ENCODE measurements at regions not wholly inside any gene's neighbourhood (a gene's known extent, or its start where the extent isn't known, plus 50 kb on each side); places are given as distances from the start of the nearest gene placed in this dataset.
"Not testable (repeated sequence)": the region's sequence is repeated elsewhere in the genome, so short reads cannot be mapped to it uniquely, and the experiment has no call there.

GRCh38 chr1:223992456-223993246, 121.3 kb upstream of the FBXO28 start:
- Histone ChIP-seq H3K27ac (ENCODE audit: low read length) (peak overlapping the region; percentile 85), H3K4me1 (ENCODE audit: control insufficient read depth, insufficient read depth, low read length) (peaks cover 13% of the 10 kb centered on the region), H3K4me3 (ENCODE audit: low read length) (peak overlapping the region; percentile 57)
- H3K36me3 Mint-ChIP-seq; H3K36me3 ChIP-seq (ENCODE audit: control insufficient read depth, insufficient read depth, low read length); H3K27me3 Mint-ChIP-seq (ENCODE audit: low read depth in 2 of 2); H3K27me3 ChIP-seq (ENCODE audit: control insufficient read depth, insufficient read depth, low read length); H3K9me3 Mint-ChIP-seq; H3K4me1 Mint-ChIP-seq; H3K9me3 ChIP-seq (ENCODE audit: control insufficient read depth, insufficient read depth, low read length): not testable (repeated sequence)
- Mint-ChIP-seq H3K27ac (peak overlapping the region; percentile 99), H3K4me3 (peak overlapping the region; percentile 93)
- ATAC-seq, result peak; percentile 95 to 98 (median 95)
- intact Hi-C loops (cut with micrococcal nuclease), result loop anchor here (10.0 kb wide), 1 partner anchor 362 kb away; the partner anchor contains the start of gene CNIH4
- peak; percentile 100 for DNase-seq
- WGBS (ENCODE audit: insufficient coverage), result under 1% methylated on average over 51 of the region's 70 CpGs

- not testable (repeated sequence) for DNase-seq, H3K27ac Mint-ChIP-seq
Observed at GRCh38 chr1:223991297-223991857, 122.5 kb upstream of the FBXO28 start.

GRCh38 chr1:223961985-223962384, 116.2 kb upstream of the TP53BP2 start:
- H3K9me3 ChIP-seq (ENCODE audit: control insufficient read depth, insufficient read depth, low read length); intact Hi-C loops (cut with micrococcal nuclease); H3K27ac Mint-ChIP-seq; H3K4me3 Mint-ChIP-seq; H3K27me3 Mint-ChIP-seq (ENCODE audit: low read depth in 2 of 2); H3K27me3 ChIP-seq (ENCODE audit: control insufficient read depth, insufficient read depth, low read length); H3K36me3 Mint-ChIP-seq; H3K4me1 ChIP-seq (ENCODE audit: control insufficient read depth, insufficient read depth, low read length); H3K9me3 Mint-ChIP-seq; H3K27ac ChIP-seq (ENCODE audit: low read length); DNase-seq; ATAC-seq; H3K4me3 ChIP-seq (ENCODE audit: low read length); H3K36me3 ChIP-seq (ENCODE audit: control insufficient read depth, insufficient read depth, low read length); H3K4me1 Mint-ChIP-seq: not testable (repeated sequence)
- WGBS (ENCODE audit: insufficient coverage), result 92% methylated on average over 3 of the region's 4 CpGs

More at GRCh38 chr1:223991297-223991857, 122.5 kb upstream of the FBXO28 start:
- not testable (repeated sequence) for H3K4me1 Mint-ChIP-seq; H3K27ac ChIP-seq (ENCODE audit: low read length); H3K27me3 Mint-ChIP-seq (ENCODE audit: low read depth in 2 of 2); H3K36me3 ChIP-seq (ENCODE audit: control insufficient read depth, insufficient read depth, low read length); H3K36me3 Mint-ChIP-seq; H3K27me3 ChIP-seq (ENCODE audit: control insufficient read depth, insufficient read depth, low read length); H3K4me3 ChIP-seq (ENCODE audit: low read length); ATAC-seq; H3K9me3 Mint-ChIP-seq; H3K9me3 ChIP-seq (ENCODE audit: control insufficient read depth, insufficient read depth, low read length)
- H3K4me3 Mint-ChIP-seq, result peak overlapping the region; percentile 13
- intact Hi-C loops (cut with micrococcal nuclease), result loop anchor here (10.0 kb wide), 1 partner anchor 363 kb away; the partner anchor contains the start of gene CNIH4
- peaks cover 13% of the 10 kb centered on the region for H3K4me1 ChIP-seq (ENCODE audit: control insufficient read depth, insufficient read depth, low read length)
- WGBS (ENCODE audit: insufficient coverage), result 97% methylated on average over 9 of the region's 10 CpGs

GRCh38 chr1:223952801-223953200, 107.1 kb upstream of the TP53BP2 start:
- ATAC-seq; H3K9me3 ChIP-seq (ENCODE audit: control insufficient read depth, insufficient read depth, low read length); H3K27ac ChIP-seq (ENCODE audit: low read length); H3K27ac Mint-ChIP-seq; H3K4me3 ChIP-seq (ENCODE audit: low read length); H3K4me1 Mint-ChIP-seq; H3K9me3 Mint-ChIP-seq; H3K27me3 Mint-ChIP-seq (ENCODE audit: low read depth in 2 of 2); H3K27me3 ChIP-seq (ENCODE audit: control insufficient read depth, insufficient read depth, low read length); H3K4me3 Mint-ChIP-seq; H3K4me1 ChIP-seq (ENCODE audit: control insufficient read depth, insufficient read depth, low read length); H3K36me3 ChIP-seq (ENCODE audit: control insufficient read depth, insufficient read depth, low read length); H3K36me3 Mint-ChIP-seq; intact Hi-C loops (cut with micrococcal nuclease); DNase-seq: not testable (repeated sequence)
- no CpG with 5 or more reads among the region's 2 CpGs for WGBS (ENCODE audit: insufficient coverage)

- H3K4me3 Mint-ChIP-seq; H3K4me1 Mint-ChIP-seq; H3K4me1 ChIP-seq (ENCODE audit: control insufficient read depth, insufficient read depth, low read length): not testable (repeated sequence)
Observed at GRCh38 chr1:223951551-223951950, 105.8 kb upstream of the TP53BP2 start.

GRCh38 chr1:223949944-223950343, 104.2 kb upstream of the TP53BP2 start:
- H3K4me1 Mint-ChIP-seq; H3K36me3 Mint-ChIP-seq; intact Hi-C loops (cut with micrococcal nuclease); H3K27ac Mint-ChIP-seq; H3K36me3 ChIP-seq (ENCODE audit: control insufficient read depth, insufficient read depth, low read length); DNase-seq; ATAC-seq; H3K27ac ChIP-seq (ENCODE audit: low read length); H3K27me3 Mint-ChIP-seq (ENCODE audit: low read depth in 2 of 2); H3K9me3 Mint-ChIP-seq; H3K4me3 ChIP-seq (ENCODE audit: low read length); H3K4me3 Mint-ChIP-seq; H3K27me3 ChIP-seq (ENCODE audit: control insufficient read depth, insufficient read depth, low read length); H3K4me1 ChIP-seq (ENCODE audit: control insufficient read depth, insufficient read depth, low read length); H3K9me3 ChIP-seq (ENCODE audit: control insufficient read depth, insufficient read depth, low read length): not testable (repeated sequence)
- WGBS (ENCODE audit: insufficient coverage), result 90% methylated on average over 7 of the region's 10 CpGs

More at GRCh38 chr1:223951551-223951950, 105.8 kb upstream of the TP53BP2 start:
- H3K27me3 Mint-ChIP-seq (ENCODE audit: low read depth in 2 of 2); H3K4me3 ChIP-seq (ENCODE audit: low read length); DNase-seq; ATAC-seq; H3K36me3 Mint-ChIP-seq; H3K9me3 ChIP-seq (ENCODE audit: control insufficient read depth, insufficient read depth, low read length); H3K27me3 ChIP-seq (ENCODE audit: control insufficient read depth, insufficient read depth, low read length); H3K9me3 Mint-ChIP-seq; H3K27ac Mint-ChIP-seq; H3K27ac ChIP-seq (ENCODE audit: low read length); intact Hi-C loops (cut with micrococcal nuclease); H3K36me3 ChIP-seq (ENCODE audit: control insufficient read depth, insufficient read depth, low read length): not testable (repeated sequence)
- WGBS (ENCODE audit: insufficient coverage), result 90% methylated on average over 13 of the region's 14 CpGs

- H3K9me3 Mint-ChIP-seq; H3K27ac Mint-ChIP-seq; H3K27me3 ChIP-seq (ENCODE audit: control insufficient read depth, insufficient read depth, low read length); intact Hi-C loops (cut with micrococcal nuclease); H3K36me3 ChIP-seq (ENCODE audit: control insufficient read depth, insufficient read depth, low read length); H3K27me3 Mint-ChIP-seq (ENCODE audit: low read depth in 2 of 2); H3K36me3 Mint-ChIP-seq; DNase-seq; H3K4me1 Mint-ChIP-seq; ATAC-seq; H3K9me3 ChIP-seq (ENCODE audit: control insufficient read depth, insufficient read depth, low read length); H3K4me1 ChIP-seq (ENCODE audit: control insufficient read depth, insufficient read depth, low read length); H3K4me3 ChIP-seq (ENCODE audit: low read length); H3K4me3 Mint-ChIP-seq; H3K27ac ChIP-seq (ENCODE audit: low read length): not testable (repeated sequence)
- 91% methylated on average over 10 of the region's 12 CpGs for WGBS (ENCODE audit: insufficient coverage)
Observed at GRCh38 chr1:223948041-223948440, 102.3 kb upstream of the TP53BP2 start.

- H3K4me3 Mint-ChIP-seq; H3K4me1 Mint-ChIP-seq; DNase-seq; H3K4me1 ChIP-seq (ENCODE audit: control insufficient read depth, insufficient read depth, low read length); ATAC-seq; H3K27ac ChIP-seq (ENCODE audit: low read length); H3K27me3 ChIP-seq (ENCODE audit: control insufficient read depth, insufficient read depth, low read length); intact Hi-C loops (cut with micrococcal nuclease); H3K9me3 Mint-ChIP-seq; H3K27ac Mint-ChIP-seq; H3K36me3 ChIP-seq (ENCODE audit: control insufficient read depth, insufficient read depth, low read length); H3K27me3 Mint-ChIP-seq (ENCODE audit: low read depth in 2 of 2); H3K4me3 ChIP-seq (ENCODE audit: low read length); H3K9me3 ChIP-seq (ENCODE audit: control insufficient read depth, insufficient read depth, low read length); H3K36me3 Mint-ChIP-seq: not testable (repeated sequence)
- 83% methylated on average over 1 of the region's 2 CpGs for WGBS (ENCODE audit: insufficient coverage)
Observed at GRCh38 chr1:223936592-223936991, 90.8 kb upstream of the TP53BP2 start.
